ENCODE measurements at regions not wholly inside any gene's neighbourhood (a gene's known extent, or its start where the extent isn't known, plus 50 kb on each side); places are given as distances from the start of the nearest gene placed in this dataset.
"Not testable (repeated sequence)": the region's sequence is repeated elsewhere in the genome, so short reads cannot be mapped to it uniquely, and the experiment has no call there.

- in situ Hi-C loops (cut with MboI; ENCODE audit: low pct_unique_long_range_greater_than_20kb, low sequenced_read_pairs, unreplicated experiment), result no loop called here
- DNase-seq (ENCODE audit: low spot score), result no peak
- TF ChIP-seq CTCF (IDR thresholded peaks at IDR 0.05; ENCODE audit: extremely low read depth, insufficient read depth, missing control alignments), result no peak
Measured at GRCh38 chr14:105659935-105660527, 133.6 kb downstream of the TMEM121 start.

- no peak for TF ChIP-seq CTCF (IDR thresholded peaks at IDR 0.05; ENCODE audit: extremely low read depth, insufficient read depth, missing control alignments)
Measured at GRCh38 chr14:105660816-105661531, 134.6 kb downstream of the TMEM121 start.

GRCh38 chr14:105662043-105662442 lies 135.7 kb downstream of the TMEM121 start:
- in situ Hi-C loops (cut with MboI; ENCODE audit: low pct_unique_long_range_greater_than_20kb, low sequenced_read_pairs, unreplicated experiment); DNase-seq (ENCODE audit: low spot score): not testable (repeated sequence)

More at GRCh38 chr14:105660816-105661531, 134.6 kb downstream of the TMEM121 start:
- in situ Hi-C loops (cut with MboI; ENCODE audit: low pct_unique_long_range_greater_than_20kb, low sequenced_read_pairs, unreplicated experiment), result no loop called here
- DNase-seq (ENCODE audit: low spot score), result peak; percentile 32

GRCh38 chr14:105662592-105662991 lies 136.2 kb downstream of the TMEM121 start:
- in situ Hi-C loops (cut with MboI; ENCODE audit: low pct_unique_long_range_greater_than_20kb, low sequenced_read_pairs, unreplicated experiment); DNase-seq (ENCODE audit: low spot score): not testable (repeated sequence)

GRCh38 chr14:105663323-105663722 lies 136.9 kb downstream of the TMEM121 start:
- DNase-seq (ENCODE audit: low spot score); in situ Hi-C loops (cut with MboI; ENCODE audit: low pct_unique_long_range_greater_than_20kb, low sequenced_read_pairs, unreplicated experiment): not testable (repeated sequence)

GRCh38 chr14:105663818-105664596 lies 137.6 kb downstream of the TMEM121 start:
- in situ Hi-C loops (cut with MboI; ENCODE audit: low pct_unique_long_range_greater_than_20kb, low sequenced_read_pairs, unreplicated experiment), result not testable (repeated sequence)

GRCh38 chr14:105664691-105665090 lies 138.3 kb downstream of the TMEM121 start:
- no peak for TF ChIP-seq CTCF (IDR thresholded peaks at IDR 0.05; ENCODE audit: extremely low read depth, insufficient read depth, missing control alignments)
- DNase-seq (ENCODE audit: low spot score), result no peak
- in situ Hi-C loops (cut with MboI; ENCODE audit: low pct_unique_long_range_greater_than_20kb, low sequenced_read_pairs, unreplicated experiment), result no loop called here

More at GRCh38 chr14:105663818-105664596, 137.6 kb downstream of the TMEM121 start:
- DNase-seq (ENCODE audit: low spot score), result not testable (repeated sequence)

- DNase-seq (ENCODE audit: low spot score), result no peak
- in situ Hi-C loops (cut with MboI; ENCODE audit: low pct_unique_long_range_greater_than_20kb, low sequenced_read_pairs, unreplicated experiment), result no loop called here
- TF ChIP-seq CTCF (IDR thresholded peaks at IDR 0.05; ENCODE audit: extremely low read depth, insufficient read depth, missing control alignments), result no peak
Measured at GRCh38 chr14:105665247-105665950, 139.0 kb downstream of the TMEM121 start.
